Stomach (tissue), 8 donors: ENCODE measurements at regions not wholly inside any gene's neighbourhood (a gene's known extent, or its start where the extent isn't known, plus 50 kb on each side); places are given as distances from the start of the nearest gene placed in this dataset.

ENCODE experiments used
- DNase-seq, 2 donors: peaks; one replicate each; pipeline versions ENCODE4 v3.0.0 to v3.0.0-alpha.2; 2013 to 2019
- H3K27ac ChIP-seq, 5 donors: fragments of 200-600 bp in 4 of 5; sonication (generic) in 4 of 5; one replicate each; pipeline ENCODE4 v1.5.1; 2013 to 2019; ENCODE audit warnings: mild to moderate bottlenecking in 1 of 5, moderate library complexity in 1 of 5
- H3K27me3 ChIP-seq, 3 donors: fragments of 200-600 bp; sonication (generic); one replicate each; pipeline ENCODE4 v1.5.1; 2017 to 2019; ENCODE audit warnings: mixed run types in 1 of 3
- H3K36me3 ChIP-seq, 4 donors: fragments of 200-600 bp; sonication (generic); 1 replicate in 3 of 4; 2 replicates in 1 of 4; pipeline ENCODE4 v1.5.1; 2016 to 2019
- H3K4me1 ChIP-seq, 4 donors: fragments of 200-600 bp; sonication (generic); one replicate each; pipeline ENCODE4 v1.5.1; 2016 to 2019
- H3K4me3 ChIP-seq, 4 donors: fragments of 200-600 bp; sonication (generic) in 3 of 4; one replicate each; pipeline ENCODE4 v1.5.1; 2016 to 2019; ENCODE audit warnings: mild to moderate bottlenecking in 1 of 4
- H3K9me3 ChIP-seq, 4 donors: fragments of 200-600 bp; sonication (generic); one replicate each; pipeline ENCODE4 v1.5.1; 2016 to 2019
- CTCF ChIP-seq, 7 experiments: fragments of 450-650 bp in 4 of 7; fragments of 200-600 bp in 3 of 7; sonication (generic) in 3 of 7; IDR thresholded peaks; one replicate each; pipeline ENCODE4 v1.5.1; 2016 to 2019; ENCODE audit warnings: antibody characterized with exemption in 7 of 7, control low read depth in 2 of 7, mild to moderate bottlenecking in 1 of 7
- EP300 ChIP-seq: sonication (generic); formaldehyde crosslinking; IDR thresholded peaks from one replicate; pipeline ENCODE4 v1.6.1; 2017; ENCODE audit warnings: antibody characterized with exemption
- POLR2A ChIP-seq, 4 donors: fragments of 450-650 bp; IDR thresholded peaks; one replicate each; pipeline ENCODE4 v1.6.1; 2016; ENCODE audit warnings: antibody characterized with exemption in 4 of 4, control low read depth in 2 of 4, mild to moderate bottlenecking in 1 of 4, moderate library complexity in 1 of 4
- POLR2AphosphoS5 ChIP-seq, 3 donors: sonication (generic); formaldehyde crosslinking; IDR thresholded peaks; one replicate each; pipeline ENCODE4 v1.6.1; 2016; ENCODE audit warnings: antibody characterized with exemption in 3 of 3
- WGBS, 5 donors: extraction: QIAGEN DNeasy Blood & Tissue Kit in 3 of 5; methylation state at CpG; one replicate each; pipeline versions ENCODE4 v1.1.5 to v1.1.7; 2013 to 2018; 5-methylcytosine and 5-hydroxymethylcytosine counted together
- intact Hi-C: fragments of 100-400 bp; cut with DNase I; formaldehyde crosslinking; loops from one replicate; pipeline ENCODE4 v1.15.1; 2023; ENCODE audit warnings: low total_unique reads
- donor health status: healthy with polysubstance abuse.
- donor health status: Bipolar disorder and iron deficiency.
- donor health status: healthy.

GRCh38 chr18:29969876-29970275 lies 1072.7 kb downstream of the DSC3 start:
- Histone ChIP-seq H3K27ac (no peak overlapping the region), H3K27me3 (no peaks in the 10 kb centered on the region), H3K4me3 (no peak overlapping the region), H3K36me3 (no peaks in the 10 kb centered on the region), H3K9me3 (peaks cover 0 to 11% (median 0%) of the 10 kb centered on the region in 4 donors), H3K4me1 (no peaks in the 10 kb centered on the region)
- intact Hi-C loops, result no loop called here
- TF ChIP-seq POLR2AphosphoS5 (IDR thresholded peaks at IDR 0.05), result no peak
- TF ChIP-seq POLR2A (IDR thresholded peaks at IDR 0.05), result no peak
- no peak for TF ChIP-seq EP300
- no peak for TF ChIP-seq CTCF (IDR thresholded peaks at IDR 0.05)
- no peak for DNase-seq

GRCh38 chr18:29962579-29962978 lies 1080.0 kb downstream of the DSC3 start:
- Histone ChIP-seq H3K4me3 (no peak overlapping the region), H3K9me3 (no peaks in the 10 kb centered on the region), H3K36me3 (no peaks in the 10 kb centered on the region), H3K4me1 (no peaks in the 10 kb centered on the region), H3K27ac (no peak overlapping the region), H3K27me3 (no peaks in the 10 kb centered on the region)
- intact Hi-C loops, result no loop called here
- no peak for DNase-seq
- 23 to 48% (median 35%) methylated on average over 3 of the region's 3 CpGs for WGBS, 5 donors
- TF ChIP-seq EP300 (no peak), CTCF (IDR thresholded peaks at IDR 0.05) (no peak), POLR2AphosphoS5 (IDR thresholded peaks at IDR 0.05) (no peak), POLR2A (IDR thresholded peaks at IDR 0.05) (no peak)

GRCh38 chr18:29960539-29960938 lies 1082.0 kb downstream of the DSC3 start:
- intact Hi-C loops, result no loop called here
- Histone ChIP-seq H3K27me3 (no peaks in the 10 kb centered on the region), H3K36me3 (no peaks in the 10 kb centered on the region), H3K9me3 (no peaks in the 10 kb centered on the region), H3K4me1 (no peaks in the 10 kb centered on the region), H3K27ac (no peak overlapping the region), H3K4me3 (no peak overlapping the region)
- no peak for TF ChIP-seq POLR2A (IDR thresholded peaks at IDR 0.05)
- no peak for TF ChIP-seq POLR2AphosphoS5 (IDR thresholded peaks at IDR 0.05)
- no peak for TF ChIP-seq EP300
- TF ChIP-seq CTCF (IDR thresholded peaks at IDR 0.05), result no peak
- no peak for DNase-seq

- Histone ChIP-seq H3K4me3 (no peak overlapping the region), H3K4me1 (no peaks in the 10 kb centered on the region), H3K27me3 (no peaks in the 10 kb centered on the region), H3K36me3 (no peaks in the 10 kb centered on the region), H3K9me3 (no peaks in the 10 kb centered on the region), H3K27ac (no peak overlapping the region)
- 19 to 59% (median 31%) methylated on average over 1 of the region's 1 CpG for WGBS, 5 donors
- TF ChIP-seq CTCF (IDR thresholded peaks at IDR 0.05) (no peak), POLR2AphosphoS5 (IDR thresholded peaks at IDR 0.05) (no peak), EP300 (no peak), POLR2A (IDR thresholded peaks at IDR 0.05) (no peak)
- intact Hi-C loops, result no loop called here
- DNase-seq, result no peak
Observed at GRCh38 chr18:29930231-29930630, 1112.3 kb downstream of the DSC3 start.

GRCh38 chr18:29928081-29928480 lies 1114.5 kb downstream of the DSC3 start:
- intact Hi-C loops, result no loop called here
- Histone ChIP-seq H3K27ac (no peak overlapping the region), H3K4me3 (no peak overlapping the region), H3K27me3 (no peaks in the 10 kb centered on the region), H3K36me3 (no peaks in the 10 kb centered on the region), H3K4me1 (no peaks in the 10 kb centered on the region), H3K9me3 (no peaks in the 10 kb centered on the region)
- 65 to 83% (median 74%) methylated on average over 6 of the region's 6 CpGs for WGBS, 5 donors
- DNase-seq, result no peak
- TF ChIP-seq CTCF (IDR thresholded peaks at IDR 0.05) (no peak), EP300 (no peak), POLR2AphosphoS5 (IDR thresholded peaks at IDR 0.05) (no peak), POLR2A (IDR thresholded peaks at IDR 0.05) (no peak)
